ENCODE measurements at regions not wholly inside any gene's neighbourhood (a gene's known extent, or its start where the extent isn't known, plus 50 kb on each side); places are given as distances from the start of the nearest gene placed in this dataset.

- TF ChIP-seq POLR2AphosphoS5 (IDR thresholded peaks at IDR 0.05) (no peak), POLR2A (IDR thresholded peaks at IDR 0.05) (no peak)
- TF ChIP-seq, protein P1, sequence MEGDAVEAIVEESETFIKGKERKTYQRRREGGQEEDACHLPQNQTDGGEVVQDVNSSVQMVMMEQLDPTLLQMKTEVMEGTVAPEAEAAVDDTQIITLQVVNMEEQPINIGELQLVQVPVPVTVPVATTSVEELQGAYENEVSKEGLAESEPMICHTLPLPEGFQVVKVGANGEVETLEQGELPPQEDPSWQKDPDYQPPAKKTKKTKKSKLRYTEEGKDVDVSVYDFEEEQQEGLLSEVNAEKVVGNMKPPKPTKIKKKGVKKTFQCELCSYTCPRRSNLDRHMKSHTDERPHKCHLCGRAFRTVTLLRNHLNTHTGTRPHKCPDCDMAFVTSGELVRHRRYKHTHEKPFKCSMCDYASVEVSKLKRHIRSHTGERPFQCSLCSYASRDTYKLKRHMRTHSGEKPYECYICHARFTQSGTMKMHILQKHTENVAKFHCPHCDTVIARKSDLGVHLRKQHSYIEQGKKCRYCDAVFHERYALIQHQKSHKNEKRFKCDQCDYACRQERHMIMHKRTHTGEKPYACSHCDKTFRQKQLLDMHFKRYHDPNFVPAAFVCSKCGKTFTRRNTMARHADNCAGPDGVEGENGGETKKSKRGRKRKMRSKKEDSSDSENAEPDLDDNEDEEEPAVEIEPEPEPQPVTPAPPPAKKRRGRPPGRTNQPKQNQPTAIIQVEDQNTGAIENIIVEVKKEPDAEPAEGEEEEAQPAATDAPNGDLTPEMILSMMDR (IDR thresholded peaks at IDR 0.05), result no peak
These were observed 507.5 kb upstream of the TGFBR2 start for GRCh38 chr3:30098653-30099455.
